DMS153 (cell line): ENCODE measurements at regions not wholly inside any gene's neighbourhood (a gene's known extent, or its start where the extent isn't known, plus 50 kb on each side); places are given as distances from the start of the nearest gene placed in this dataset.
"Not testable (repeated sequence)": the region's sequence is repeated elsewhere in the genome, so short reads cannot be mapped to it uniquely, and the experiment has no call there.

ENCODE experiments used
- DNase-seq: peaks from one replicate; lab custom pipeline; 2025; lab: John Stamatoyannopoulos, UW

- DNase-seq = no peak
Measured at GRCh38 chr12:61291647-61292046, 968.6 kb upstream of the USP15 start.

DNA sequence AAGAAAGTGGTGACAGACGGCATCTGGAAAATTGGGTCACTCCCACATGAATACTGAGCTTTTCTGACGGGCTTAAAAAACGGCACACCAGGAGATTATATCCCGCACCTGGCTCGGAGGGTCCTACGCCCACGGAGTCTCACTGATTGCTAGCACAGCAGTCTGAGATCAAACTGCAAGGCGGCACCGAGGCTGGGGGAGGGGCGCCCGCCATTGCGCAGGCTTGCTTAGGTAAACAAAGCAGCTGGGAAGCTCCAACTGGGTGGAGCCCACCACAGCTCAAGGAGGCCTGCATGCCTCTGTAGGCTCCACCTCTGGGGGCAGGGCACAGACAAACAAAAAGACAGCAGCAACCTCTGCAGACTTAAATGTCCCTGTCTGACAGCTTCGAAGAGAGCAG, 966.2 kb upstream of the USP15 start:
- not testable (repeated sequence) for DNase-seq

DNA sequence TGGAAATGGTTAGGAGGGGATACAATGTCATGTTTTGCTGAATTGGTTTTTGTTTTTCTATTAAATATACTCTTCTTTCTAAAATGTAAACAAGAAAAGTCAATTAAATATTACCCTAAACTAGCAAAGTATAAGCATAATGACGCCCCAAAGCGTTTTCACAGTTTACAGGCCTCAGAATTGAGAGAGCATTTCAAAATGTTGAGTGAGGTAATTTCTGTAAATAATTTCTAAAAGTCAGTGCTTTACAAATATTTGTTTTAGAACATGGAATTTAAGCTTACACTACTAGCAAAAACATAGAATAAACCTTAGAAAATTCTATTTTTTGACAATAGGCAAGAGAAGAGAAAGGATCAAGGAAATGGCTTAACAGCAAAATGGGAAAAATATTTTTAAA, 958.4 kb upstream of the USP15 start:
- no peak for DNase-seq

DNA sequence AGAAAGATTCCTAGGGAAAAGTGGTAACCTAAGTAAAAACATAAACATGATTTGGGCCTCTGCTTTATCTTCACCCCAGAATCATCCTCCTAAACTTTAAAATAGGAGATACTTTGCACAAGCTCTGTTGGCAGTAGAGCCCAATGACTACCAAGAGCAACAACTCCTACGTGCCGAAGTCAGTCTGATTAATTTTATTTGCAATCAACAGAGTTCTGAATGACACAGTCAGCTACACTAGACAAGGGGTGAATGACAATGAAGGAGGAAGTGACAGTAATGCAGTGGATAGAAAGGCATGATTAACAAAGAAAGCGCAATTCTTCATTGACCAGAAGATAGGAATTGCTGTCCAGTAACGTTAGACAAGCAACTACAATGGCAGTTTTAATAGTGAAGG, 957.9 kb upstream of the USP15 start:
- no peak for DNase-seq

- no peak for DNase-seq
Measured at GRCh38 chr12:61308220-61308619, 952.0 kb upstream of the USP15 start.

GRCh38 chr12:61311413-61311812, 948.8 kb upstream of the USP15 start:
- no peak for DNase-seq

DNA sequence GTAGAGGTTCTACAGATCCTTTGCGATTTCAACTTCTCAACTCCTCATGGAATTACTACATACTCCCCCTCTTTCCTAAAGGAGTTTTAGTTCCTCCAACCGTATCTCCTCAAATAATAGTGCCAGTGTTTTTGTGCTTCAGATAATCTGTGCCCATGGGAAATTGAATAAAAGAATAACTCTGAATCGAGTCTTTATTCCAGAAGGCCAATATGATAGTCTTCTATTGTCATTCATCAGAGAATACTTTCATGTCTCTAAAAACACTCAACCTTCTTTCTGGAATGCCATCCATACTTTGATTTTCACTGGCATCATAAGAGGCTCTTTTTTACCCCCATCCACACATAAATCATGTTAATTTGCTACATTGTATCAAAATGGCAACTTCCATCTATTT, 911.3 kb upstream of the USP15 start:
- no peak for DNase-seq

DNA sequence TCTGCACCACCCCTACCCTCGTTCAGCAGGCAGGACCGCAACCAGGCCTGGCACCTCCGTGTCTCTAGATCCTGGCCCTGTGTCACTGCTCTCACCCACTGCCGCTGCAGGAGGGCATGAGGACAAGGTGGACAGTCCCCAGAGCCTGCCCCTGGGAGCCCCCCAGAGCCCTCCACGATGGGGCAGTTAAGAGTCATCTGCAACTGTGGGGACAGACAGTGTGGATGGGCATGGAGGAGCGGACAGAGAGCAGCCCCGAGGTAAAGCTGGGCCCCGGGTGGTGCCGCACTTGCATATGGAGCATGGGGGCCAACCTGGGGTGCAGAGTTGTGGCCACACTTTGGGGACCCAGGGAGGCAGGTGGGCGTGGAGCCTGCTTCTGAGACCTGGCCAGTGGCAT, 905.1 kb upstream of the USP15 start:
- no peak for DNase-seq

DNA sequence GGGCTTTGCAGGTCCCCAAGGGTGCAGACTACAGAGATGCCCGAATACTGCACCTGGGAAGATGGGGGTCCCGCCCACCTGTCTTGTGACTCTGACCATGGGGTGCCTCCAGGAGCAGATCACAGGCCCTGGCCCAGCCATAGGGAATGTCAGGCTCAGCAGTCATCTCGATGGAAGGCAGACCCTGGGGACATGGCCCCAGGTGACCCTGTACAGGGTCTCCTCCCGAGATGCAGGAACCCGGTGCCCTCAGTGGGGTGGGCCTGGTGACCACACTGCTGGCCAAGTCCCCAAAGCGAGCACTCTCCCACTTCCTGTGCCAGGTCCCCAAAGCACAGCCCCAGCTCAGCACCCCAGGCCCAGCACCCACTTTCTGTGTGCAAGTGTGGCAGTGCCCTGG, 903.7 kb upstream of the USP15 start:
- no peak for DNase-seq

- DNase-seq = no peak
Measured at GRCh38 chr12:61357496-61357895, 902.7 kb upstream of the USP15 start.

DNA sequence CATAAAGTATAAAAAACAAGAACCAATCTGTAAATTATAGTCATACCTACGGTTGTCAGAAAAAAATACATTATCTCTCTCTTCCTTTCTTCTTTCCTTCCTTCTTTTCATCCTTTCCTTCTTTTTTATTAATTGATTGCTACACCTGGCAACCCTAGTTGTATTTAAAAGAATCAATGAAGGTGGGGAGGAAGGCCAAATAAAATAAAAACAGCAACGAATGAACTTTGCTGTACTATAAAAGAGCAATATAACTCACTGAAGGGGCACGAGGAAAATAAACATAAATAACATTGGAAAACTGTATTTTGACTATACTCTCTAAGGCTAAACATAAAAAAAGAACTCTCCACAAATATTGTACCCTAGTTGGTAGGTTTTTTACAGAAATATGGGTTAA, 898.2 kb upstream of the USP15 start:
- DNase-seq = no peak

DNA sequence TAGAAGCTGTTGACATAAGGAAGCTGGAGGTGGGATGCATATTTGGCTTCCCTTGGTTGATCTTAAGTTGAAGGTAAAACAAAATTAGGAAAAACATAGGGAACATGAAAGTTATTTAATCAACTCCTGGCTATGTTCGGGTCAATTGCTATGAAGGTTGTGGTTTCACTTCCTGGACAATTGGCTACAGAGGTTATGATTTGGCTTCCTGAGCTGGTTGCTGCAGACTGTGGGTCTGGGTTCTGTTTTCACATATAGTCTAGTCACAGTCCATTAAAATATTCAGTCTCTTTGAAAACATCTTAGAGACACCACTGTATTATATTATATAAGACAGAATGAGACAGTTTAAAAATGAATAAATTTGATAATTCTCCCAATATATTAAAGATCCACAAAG, 895.2 kb upstream of the USP15 start:
- DNase-seq = no peak

DNA sequence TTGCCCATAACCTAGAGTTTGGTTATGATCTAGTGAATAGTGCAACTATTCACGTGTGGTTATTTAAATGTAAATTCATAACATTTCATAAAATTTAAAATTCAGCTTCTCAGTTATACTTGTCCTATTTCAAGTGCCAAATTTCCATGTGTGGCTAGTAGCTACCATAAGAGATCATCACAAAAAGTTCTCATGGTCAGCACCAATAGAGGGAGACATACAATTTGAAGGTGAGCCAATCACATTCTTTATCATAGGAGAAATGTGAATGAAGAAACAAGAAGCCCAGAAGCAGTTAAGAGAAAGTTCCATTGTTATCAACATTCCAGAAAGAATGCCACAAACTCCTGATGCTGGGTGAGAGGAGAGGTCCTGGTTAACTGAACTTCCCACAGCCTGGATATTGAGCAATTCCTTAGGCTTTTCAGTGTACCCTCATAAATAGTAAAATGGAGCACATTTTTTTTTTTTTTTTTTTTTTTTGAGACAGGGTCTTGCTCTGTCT, 892.9 kb upstream of the USP15 start:
- DNase-seq = no peak

- no peak for DNase-seq
Measured at GRCh38 chr12:61369241-61369910, 890.8 kb upstream of the USP15 start.

GRCh38 chr12:61384511-61384910, 875.7 kb upstream of the USP15 start:
- DNase-seq = no peak

GRCh38 chr12:61385771-61386170, 874.4 kb upstream of the USP15 start:
- DNase-seq = no peak

DNA sequence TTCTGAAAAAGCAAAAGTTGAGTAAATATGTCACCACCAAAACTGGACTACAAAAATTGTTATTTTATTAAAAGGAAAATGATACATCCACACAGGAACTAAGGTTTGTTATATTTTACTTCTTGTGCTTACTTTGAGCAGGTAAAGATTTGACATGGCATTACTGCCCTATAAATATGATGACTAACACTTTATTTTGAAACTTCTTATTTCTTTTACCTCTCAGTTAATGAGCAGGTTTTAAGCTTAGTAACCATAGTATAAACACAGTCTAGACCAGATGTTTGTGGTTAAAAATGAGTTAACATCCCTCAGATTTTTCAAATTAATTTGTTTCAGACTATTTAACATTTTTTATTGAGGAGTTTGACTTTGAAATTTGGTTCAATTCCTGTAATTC, 862.5 kb upstream of the USP15 start:
- DNase-seq = no peak

DNA sequence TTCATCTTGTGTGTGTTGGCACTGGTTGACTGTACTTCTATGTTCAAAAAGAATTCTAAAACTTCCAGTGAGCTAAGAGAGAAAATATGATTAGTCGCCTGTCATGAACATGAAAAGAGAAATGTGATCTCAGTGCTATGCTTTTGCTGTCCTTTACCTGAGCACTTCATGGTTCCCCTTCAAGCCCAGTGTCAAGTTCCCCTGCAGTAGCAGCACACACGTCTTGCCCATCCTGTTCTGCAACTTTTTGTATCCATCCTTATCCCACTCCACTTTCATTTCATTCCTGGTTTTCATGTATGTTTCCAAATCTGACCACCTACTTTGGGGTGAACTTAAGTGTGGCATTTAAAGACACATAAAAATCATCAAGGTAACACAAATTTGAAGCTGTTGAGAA, 848.0 kb upstream of the USP15 start:
- no peak for DNase-seq

- no peak for DNase-seq
Measured at GRCh38 chr12:61414470-61414869, 845.7 kb upstream of the USP15 start.

- no peak for DNase-seq
Measured at GRCh38 chr12:61422786-61423185, 837.4 kb upstream of the USP15 start.

DNA sequence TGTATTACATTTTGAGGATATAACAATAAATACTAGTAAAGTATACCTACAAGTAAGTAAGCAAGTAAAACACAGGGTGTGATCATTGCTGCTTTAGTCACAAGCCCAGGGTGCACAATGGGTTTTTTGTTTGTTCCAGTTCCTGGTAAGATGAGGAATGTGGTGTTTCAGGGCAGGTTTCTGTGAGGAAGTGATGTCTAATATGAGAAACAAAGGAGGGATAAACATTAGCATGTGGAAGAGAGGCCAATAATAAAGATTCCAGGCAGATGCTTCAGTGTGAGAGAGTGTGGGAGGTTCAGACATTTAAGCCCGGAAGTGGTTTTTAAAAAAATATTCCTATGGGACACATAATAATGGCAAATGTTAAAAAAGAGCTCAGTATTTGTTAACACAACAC, 808.1 kb upstream of the USP15 start:
- no peak for DNase-seq

GRCh38 chr12:61487728-61488127, 772.5 kb upstream of the USP15 start:
- DNase-seq = no peak

DNA sequence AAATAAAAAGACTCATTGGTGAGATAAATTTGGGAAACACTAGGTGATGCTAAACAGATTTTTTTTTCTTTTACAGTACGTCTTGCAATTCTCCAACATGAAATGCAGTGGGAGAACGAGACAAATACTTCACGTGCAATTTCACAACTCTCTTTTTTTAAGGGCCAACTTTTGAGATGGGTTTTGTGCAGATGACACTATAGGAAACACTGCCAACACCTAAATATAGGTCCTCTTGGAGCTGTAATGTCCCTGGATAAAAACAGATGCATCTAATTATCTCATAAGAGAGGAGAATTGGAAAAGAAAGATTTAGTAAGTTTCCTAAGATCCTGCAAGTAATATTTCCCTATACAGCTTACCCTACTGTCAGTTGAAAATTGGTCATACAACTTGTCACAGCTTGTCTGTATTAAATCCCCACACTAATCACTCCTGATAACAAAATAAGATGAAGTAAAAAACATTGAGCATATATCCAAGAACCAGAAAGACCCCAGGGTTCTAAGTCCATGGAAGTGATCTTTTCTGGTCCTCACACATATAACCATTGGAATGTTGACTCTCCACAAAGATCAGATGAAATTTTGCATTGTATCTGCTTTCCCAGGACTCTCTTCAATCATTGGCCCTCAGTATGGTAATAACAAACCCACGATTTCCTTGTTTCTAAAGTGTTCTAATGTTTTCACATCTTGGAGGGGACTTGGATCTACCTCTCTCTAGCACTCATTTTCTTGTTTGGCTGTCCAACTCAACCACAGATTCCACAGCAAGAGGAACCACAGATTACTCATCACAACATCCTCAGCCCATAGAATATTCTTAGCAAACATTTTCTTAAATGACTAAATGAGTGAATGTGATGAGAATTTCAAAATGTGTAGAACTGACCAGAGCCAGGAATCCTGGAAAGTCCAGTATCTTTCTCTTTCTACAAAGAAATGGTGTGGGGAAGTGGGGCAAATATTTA, 769.4 kb upstream of the USP15 start:
- DNase-seq = no peak
